ENCODE measurements at regions not wholly inside any gene's neighbourhood (a gene's known extent, or its start where the extent isn't known, plus 50 kb on each side); places are given as distances from the start of the nearest gene placed in this dataset.

GRCh38 chr6:95292011-95292410, 285.3 kb upstream of the MANEA start:
- no peaks in the 10 kb centered on the region for H3K4me1 Mint-ChIP-seq (ENCODE audit: low read depth)
- TF ChIP-seq, protein P1, sequence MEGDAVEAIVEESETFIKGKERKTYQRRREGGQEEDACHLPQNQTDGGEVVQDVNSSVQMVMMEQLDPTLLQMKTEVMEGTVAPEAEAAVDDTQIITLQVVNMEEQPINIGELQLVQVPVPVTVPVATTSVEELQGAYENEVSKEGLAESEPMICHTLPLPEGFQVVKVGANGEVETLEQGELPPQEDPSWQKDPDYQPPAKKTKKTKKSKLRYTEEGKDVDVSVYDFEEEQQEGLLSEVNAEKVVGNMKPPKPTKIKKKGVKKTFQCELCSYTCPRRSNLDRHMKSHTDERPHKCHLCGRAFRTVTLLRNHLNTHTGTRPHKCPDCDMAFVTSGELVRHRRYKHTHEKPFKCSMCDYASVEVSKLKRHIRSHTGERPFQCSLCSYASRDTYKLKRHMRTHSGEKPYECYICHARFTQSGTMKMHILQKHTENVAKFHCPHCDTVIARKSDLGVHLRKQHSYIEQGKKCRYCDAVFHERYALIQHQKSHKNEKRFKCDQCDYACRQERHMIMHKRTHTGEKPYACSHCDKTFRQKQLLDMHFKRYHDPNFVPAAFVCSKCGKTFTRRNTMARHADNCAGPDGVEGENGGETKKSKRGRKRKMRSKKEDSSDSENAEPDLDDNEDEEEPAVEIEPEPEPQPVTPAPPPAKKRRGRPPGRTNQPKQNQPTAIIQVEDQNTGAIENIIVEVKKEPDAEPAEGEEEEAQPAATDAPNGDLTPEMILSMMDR (IDR thresholded peaks at IDR 0.05): no peak
- H3K36me3 Mint-ChIP-seq (ENCODE audit: low read depth): no peaks in the 10 kb centered on the region
- peaks cover 1% of the 10 kb centered on the region; the same call in 1 of the 2 replicates for H3K27me3 Mint-ChIP-seq (ENCODE audit: insufficient read depth)
- no peak for DNase-seq
- H3K9me3 Mint-ChIP-seq: peaks cover 16% of the 10 kb centered on the region
- H3K27ac Mint-ChIP-seq: no peak overlapping the region
- H3K4me3 Mint-ChIP-seq: no peak overlapping the region

DNA sequence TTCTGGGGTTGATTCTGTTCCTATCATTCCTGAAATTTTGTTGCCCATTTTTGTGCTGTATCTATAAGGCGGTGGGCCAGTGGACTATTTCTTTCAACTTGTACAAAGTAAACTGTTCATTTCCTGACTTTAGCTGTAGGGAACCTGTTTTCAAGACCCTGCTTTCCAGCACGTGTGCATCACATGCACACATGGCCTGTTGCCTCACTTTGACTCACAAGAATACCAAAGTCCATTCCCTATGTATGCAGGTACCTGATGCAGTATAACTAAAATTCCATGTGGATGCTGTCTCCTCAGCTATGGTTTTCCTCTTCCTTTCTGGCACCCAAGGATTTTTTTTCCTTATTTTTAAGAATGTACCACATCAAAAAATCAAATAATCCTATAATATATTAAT, 284.1 kb upstream of the MANEA start:
- Mint-ChIP-seq H3K36me3 (ENCODE audit: low read depth) (no peaks in the 10 kb centered on the region), H3K27me3 (ENCODE audit: insufficient read depth) (peaks cover 1% of the 10 kb centered on the region; the same call in 1 of the 2 replicates), H3K9me3 (peaks cover 18% of the 10 kb centered on the region), H3K27ac (no peak overlapping the region), H3K4me3 (no peak overlapping the region), H3K4me1 (ENCODE audit: low read depth) (no peaks in the 10 kb centered on the region)
- no peak for DNase-seq
- TF ChIP-seq, protein P1 (IDR thresholded peaks at IDR 0.05): no peak

GRCh38 chr6:95294043-95294442, 283.3 kb upstream of the MANEA start:
- peaks cover 1% of the 10 kb centered on the region; the same call in 1 of the 2 replicates for H3K27me3 Mint-ChIP-seq (ENCODE audit: insufficient read depth)
- H3K27ac Mint-ChIP-seq: no peak overlapping the region
- no peaks in the 10 kb centered on the region for H3K4me1 Mint-ChIP-seq (ENCODE audit: low read depth)
- H3K36me3 Mint-ChIP-seq (ENCODE audit: low read depth): no peaks in the 10 kb centered on the region
- H3K9me3 Mint-ChIP-seq: peaks cover 21% of the 10 kb centered on the region
- no peak overlapping the region for H3K4me3 Mint-ChIP-seq
- TF ChIP-seq, protein P1 (IDR thresholded peaks at IDR 0.05): no peak
- no peak for DNase-seq

DNA sequence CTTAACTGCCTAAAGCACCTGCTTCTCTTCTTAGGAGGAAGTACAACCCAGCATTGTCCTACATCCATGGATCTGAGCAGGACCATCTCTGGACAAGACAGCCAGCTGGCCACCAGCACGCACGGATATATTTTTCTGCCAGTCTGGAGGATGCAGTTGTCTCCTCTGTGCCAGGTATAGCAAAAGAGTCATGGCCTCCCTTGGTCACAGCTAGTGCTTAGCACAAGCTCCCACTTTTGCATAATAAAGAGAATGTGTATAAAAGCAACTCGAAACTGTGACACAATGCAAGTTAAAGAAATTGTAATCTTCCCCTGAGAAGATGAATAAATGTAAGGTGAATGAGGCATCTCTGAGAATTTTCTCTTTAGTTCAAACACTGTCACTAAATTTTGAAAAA, 267.8 kb upstream of the MANEA start:
- no peak for DNase-seq
- TF ChIP-seq, protein P1 (IDR thresholded peaks at IDR 0.05): no peak
- no peaks in the 10 kb centered on the region for H3K4me1 Mint-ChIP-seq (ENCODE audit: low read depth)
- no peak overlapping the region for H3K4me3 Mint-ChIP-seq
- no peaks in the 10 kb centered on the region for H3K36me3 Mint-ChIP-seq (ENCODE audit: low read depth)
- no peaks in the 10 kb centered on the region for H3K27me3 Mint-ChIP-seq (ENCODE audit: insufficient read depth)
- peaks cover 17% of the 10 kb centered on the region for H3K9me3 Mint-ChIP-seq
- H3K27ac Mint-ChIP-seq: no peak overlapping the region

GRCh38 chr6:95318137-95318536, 259.2 kb upstream of the MANEA start:
- Mint-ChIP-seq H3K9me3 (peaks cover 18% of the 10 kb centered on the region; the same call in 1 of the 2 replicates), H3K27ac (no peak overlapping the region), H3K36me3 (ENCODE audit: low read depth) (no peaks in the 10 kb centered on the region), H3K4me1 (ENCODE audit: low read depth) (no peaks in the 10 kb centered on the region), H3K4me3 (no peak overlapping the region), H3K27me3 (ENCODE audit: insufficient read depth) (no peaks in the 10 kb centered on the region)
- TF ChIP-seq, protein P1 (IDR thresholded peaks at IDR 0.05): no peak
- DNase-seq: no peak

GRCh38 chr6:95321126-95321525, 256.2 kb upstream of the MANEA start:
- TF ChIP-seq, protein P1 (IDR thresholded peaks at IDR 0.05): no peak
- Mint-ChIP-seq H3K9me3 (peaks cover 26% of the 10 kb centered on the region), H3K27me3 (ENCODE audit: insufficient read depth) (no peaks in the 10 kb centered on the region), H3K4me1 (ENCODE audit: low read depth) (no peaks in the 10 kb centered on the region), H3K36me3 (ENCODE audit: low read depth) (no peaks in the 10 kb centered on the region), H3K4me3 (no peak overlapping the region), H3K27ac (no peak overlapping the region)
- DNase-seq: no peak
